PFSK-1 (cell line): ENCODE measurements at regions not wholly inside any gene's neighbourhood (a gene's known extent, or its start where the extent isn't known, plus 50 kb on each side); places are given as distances from the start of the nearest gene placed in this dataset.

Experiments
- POLR2AphosphoS5 ChIP-seq: IDR thresholded peaks from 2 replicates; pipeline ENCODE4 v1.6.1; 2012; ENCODE audit warnings: low read depth, mild to moderate bottlenecking, control low read depth, low read length, moderate library complexity
- TAF1 ChIP-seq: IDR thresholded peaks from 2 replicates; pipeline ENCODE4 v1.6.1; 2012; ENCODE audit warnings: low read length, control low read depth, borderline replicate concordance; ENCODE audit not compliant: insufficient read depth

DNA sequence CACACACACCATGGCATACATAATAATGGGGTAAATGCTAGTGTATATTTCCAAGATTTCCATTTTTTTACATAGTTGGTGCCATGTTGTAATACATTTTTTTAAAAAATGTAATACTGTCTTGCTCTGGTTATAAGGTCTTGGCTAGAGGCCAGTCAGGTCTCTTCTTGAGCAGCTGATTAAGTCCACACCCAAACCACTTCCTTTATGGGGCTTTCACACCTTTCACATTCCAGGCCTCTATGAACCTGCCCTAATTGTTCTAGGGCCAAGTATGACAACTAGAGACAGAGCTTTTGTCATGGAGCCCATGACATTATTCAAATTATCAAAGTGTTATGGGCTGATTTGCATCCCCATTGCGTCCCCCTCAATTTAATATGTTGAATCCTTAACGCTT lies 495.6 kb upstream of the CTNND2 start:
- TF ChIP-seq POLR2AphosphoS5: no peak
- no peak for TF ChIP-seq TAF1
